ENCODE measurements at regions not wholly inside any gene's neighbourhood (a gene's known extent, or its start where the extent isn't known, plus 50 kb on each side); places are given as distances from the start of the nearest gene placed in this dataset.

DNA sequence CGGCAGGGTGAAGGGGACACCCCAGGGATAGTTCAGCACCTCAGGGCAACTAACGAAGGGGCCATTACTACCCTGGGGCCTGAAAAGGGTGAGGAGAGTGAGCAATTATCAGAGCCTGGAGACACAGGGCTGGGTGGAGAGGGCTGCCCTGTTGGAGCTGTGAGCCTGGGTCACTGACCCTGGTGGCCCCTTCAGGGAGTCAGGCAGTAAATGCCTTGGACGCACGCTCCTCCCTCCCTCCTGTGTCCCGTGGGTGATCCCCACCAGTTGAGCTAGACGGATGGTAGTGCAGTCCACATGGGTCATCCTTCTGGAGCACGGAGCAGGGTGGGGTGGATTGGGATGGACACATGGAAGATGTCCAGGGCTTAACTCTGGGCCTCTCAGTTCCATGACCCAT, 305.3 kb downstream of the PTPRU start:
- 56 to 80% methylated on average over 1 of the region's 7 CpGs for WGBS, 2 donors (ENCODE audit: low coverage in 1 of 2)
- no peak overlapping the region for H3K4me3 ChIP-seq

DNA sequence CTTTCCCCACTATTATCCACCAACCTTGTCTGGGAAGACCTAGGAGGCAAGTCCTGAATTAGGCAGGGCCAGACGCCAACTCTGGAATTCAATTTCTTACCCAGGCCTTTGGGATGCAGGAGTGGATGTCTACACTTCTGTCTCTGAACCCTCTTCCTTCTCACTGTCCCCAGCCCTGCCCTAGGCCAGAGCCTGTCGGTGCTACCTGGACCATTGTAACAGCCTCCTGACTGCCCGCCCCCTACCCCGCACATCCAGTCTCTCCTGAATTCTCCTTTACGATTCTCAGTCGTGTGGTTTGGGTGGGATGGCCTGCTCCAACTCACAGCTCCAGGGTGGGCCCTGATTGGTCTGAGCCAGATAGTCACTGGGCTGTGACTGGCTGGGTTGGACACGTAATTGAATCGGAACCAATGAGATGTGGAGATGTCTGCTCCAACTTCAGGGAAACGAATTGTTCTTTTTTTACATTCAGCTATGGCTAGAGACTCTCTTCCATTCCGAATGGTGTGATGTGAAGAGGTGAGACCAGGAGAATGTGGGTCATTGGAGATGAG, 304.6 kb downstream of the PTPRU start:
- no peak overlapping the region for H3K27ac ChIP-seq
- no peaks in the 10 kb centered on the region for H3K36me3 ChIP-seq
- TF ChIP-seq, protein P1, sequence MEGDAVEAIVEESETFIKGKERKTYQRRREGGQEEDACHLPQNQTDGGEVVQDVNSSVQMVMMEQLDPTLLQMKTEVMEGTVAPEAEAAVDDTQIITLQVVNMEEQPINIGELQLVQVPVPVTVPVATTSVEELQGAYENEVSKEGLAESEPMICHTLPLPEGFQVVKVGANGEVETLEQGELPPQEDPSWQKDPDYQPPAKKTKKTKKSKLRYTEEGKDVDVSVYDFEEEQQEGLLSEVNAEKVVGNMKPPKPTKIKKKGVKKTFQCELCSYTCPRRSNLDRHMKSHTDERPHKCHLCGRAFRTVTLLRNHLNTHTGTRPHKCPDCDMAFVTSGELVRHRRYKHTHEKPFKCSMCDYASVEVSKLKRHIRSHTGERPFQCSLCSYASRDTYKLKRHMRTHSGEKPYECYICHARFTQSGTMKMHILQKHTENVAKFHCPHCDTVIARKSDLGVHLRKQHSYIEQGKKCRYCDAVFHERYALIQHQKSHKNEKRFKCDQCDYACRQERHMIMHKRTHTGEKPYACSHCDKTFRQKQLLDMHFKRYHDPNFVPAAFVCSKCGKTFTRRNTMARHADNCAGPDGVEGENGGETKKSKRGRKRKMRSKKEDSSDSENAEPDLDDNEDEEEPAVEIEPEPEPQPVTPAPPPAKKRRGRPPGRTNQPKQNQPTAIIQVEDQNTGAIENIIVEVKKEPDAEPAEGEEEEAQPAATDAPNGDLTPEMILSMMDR (IDR thresholded peaks at IDR 0.05), result no peak
- TF ChIP-seq POLR2A (IDR thresholded peaks at IDR 0.05) (no peak), POLR2AphosphoS5 (IDR thresholded peaks at IDR 0.05) (no peak), EP300 (IDR thresholded peaks at IDR 0.05) (no peak)
- no peaks in the 10 kb centered on the region for H3K4me1 ChIP-seq
- H3K4me3 ChIP-seq, result no peak overlapping the region
- peaks cover 24% of the 10 kb centered on the region for H3K27me3 ChIP-seq
- no peaks in the 10 kb centered on the region for H3K9me3 ChIP-seq
- WGBS, 2 donors (ENCODE audit: low coverage in 1 of 2), result 75 to 100% methylated on average over 1 to 2 of the region's 10 CpGs
- ATAC-seq, result no peak

More for the DNA sequence above, 305.3 kb downstream of the PTPRU start:
- H3K36me3 ChIP-seq, result no peaks in the 10 kb centered on the region
- H3K27ac ChIP-seq, result no peak overlapping the region
- H3K4me1 ChIP-seq, result no peaks in the 10 kb centered on the region
- ATAC-seq, result no peak
- TF ChIP-seq, protein P1 (IDR thresholded peaks at IDR 0.05), result no peak
- TF ChIP-seq EP300 (IDR thresholded peaks at IDR 0.05), result no peak
- no peak for TF ChIP-seq POLR2AphosphoS5 (IDR thresholded peaks at IDR 0.05)
- TF ChIP-seq POLR2A (IDR thresholded peaks at IDR 0.05), result no peak
- no peaks in the 10 kb centered on the region for H3K9me3 ChIP-seq
- H3K27me3 ChIP-seq, result peaks cover 24% of the 10 kb centered on the region

DNA sequence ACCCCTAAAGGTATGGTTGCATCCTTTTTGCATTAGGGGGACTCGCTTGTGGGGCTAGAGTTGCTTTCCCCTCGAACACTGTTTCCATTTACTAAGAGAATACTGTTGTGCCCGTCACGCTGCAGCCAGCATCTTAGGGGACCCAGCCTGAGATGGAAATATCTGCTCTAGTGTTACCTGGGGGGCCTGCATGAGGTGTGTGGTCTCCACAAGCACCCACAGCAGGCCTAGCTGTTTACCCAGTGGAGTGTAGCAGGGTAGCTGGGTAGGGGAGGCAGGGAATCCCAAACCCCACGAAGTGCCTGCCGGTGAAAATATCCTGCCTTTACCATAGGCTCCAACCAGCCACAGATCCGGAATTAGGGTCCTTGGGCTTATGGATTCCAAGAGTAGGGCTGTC, 303.6 kb downstream of the PTPRU start:
- no peaks in the 10 kb centered on the region for H3K36me3 ChIP-seq

DNA sequence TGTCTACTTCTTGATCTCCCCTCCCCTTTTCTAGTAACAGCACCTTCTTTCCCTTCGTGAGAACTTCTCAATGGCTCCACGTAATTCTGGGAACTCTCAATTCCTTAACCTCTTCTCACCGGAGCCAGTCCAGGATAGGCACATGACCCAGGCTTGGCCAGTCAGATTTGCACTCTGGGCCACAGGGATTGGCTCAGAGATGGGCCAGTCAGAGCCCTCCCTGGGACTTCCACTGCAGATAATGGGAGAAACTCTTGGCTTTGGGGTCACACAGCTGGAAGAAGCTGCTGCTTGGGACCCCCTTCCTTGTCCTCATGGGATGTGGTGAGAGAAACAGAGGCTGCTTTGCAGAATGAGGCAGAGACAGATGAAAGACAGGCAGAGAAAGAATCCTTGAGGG, 302.3 kb downstream of the PTPRU start:
- TF ChIP-seq, protein P1 (IDR thresholded peaks at IDR 0.05), result no peak
- H3K9me3 ChIP-seq, result peaks cover 0 to 15% (median 0%) of the 10 kb centered on the region in 3 donors
- ATAC-seq, result no peak
- no peaks in the 10 kb centered on the region for H3K4me1 ChIP-seq
- peaks cover 27% of the 10 kb centered on the region for H3K27me3 ChIP-seq
- H3K4me3 ChIP-seq, result no peak overlapping the region
- H3K27ac ChIP-seq, result no peak overlapping the region
- no peaks in the 10 kb centered on the region for H3K36me3 ChIP-seq
- WGBS, 2 donors (ENCODE audit: low coverage in 1 of 2), result 29 to 71% methylated on average over 2 to 3 of the region's 3 CpGs

More for the DNA sequence above, 303.6 kb downstream of the PTPRU start:
- Histone ChIP-seq H3K9me3 (peaks cover 0 to 3% (median 0%) of the 10 kb centered on the region in 3 donors), H3K27ac (no peak overlapping the region), H3K27me3 (peaks cover 24% of the 10 kb centered on the region), H3K4me1 (no peaks in the 10 kb centered on the region), H3K4me3 (no peak overlapping the region)
- no peak for ATAC-seq
- no peak for TF ChIP-seq POLR2A (IDR thresholded peaks at IDR 0.05)
- TF ChIP-seq, protein P1 (IDR thresholded peaks at IDR 0.05), result no peak
- no peak for TF ChIP-seq EP300 (IDR thresholded peaks at IDR 0.05)
- TF ChIP-seq POLR2AphosphoS5 (IDR thresholded peaks at IDR 0.05), result no peak
- WGBS, 2 donors (ENCODE audit: low coverage in 1 of 2), result 87% methylated on average over 6 of the region's 7 CpGs; no CpG with 5 or more reads in 1 of the 2 donors

DNA sequence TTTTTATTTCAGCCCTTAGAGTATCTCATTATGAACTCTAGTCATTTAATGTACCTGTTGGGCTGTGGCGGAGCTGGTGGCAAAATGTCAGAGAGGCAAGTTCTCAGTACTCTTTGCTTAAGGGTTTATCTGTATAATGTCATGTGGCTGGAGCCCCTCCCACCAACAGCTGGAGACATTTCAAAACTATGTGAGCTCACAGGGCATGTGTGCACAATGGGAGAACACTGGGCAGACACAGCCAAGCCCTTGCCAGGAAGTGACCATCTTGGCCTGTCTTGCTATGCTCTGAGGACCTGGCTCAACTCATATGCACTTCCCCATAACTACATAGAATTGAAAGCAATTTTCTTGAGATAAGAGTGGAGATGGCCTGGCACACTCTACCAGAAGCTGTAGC, 296.4 kb downstream of the PTPRU start:
- peaks cover 32% of the 10 kb centered on the region for H3K27me3 ChIP-seq
- WGBS, 2 donors (ENCODE audit: low coverage in 1 of 2), result 71% methylated on average over 1 of the region's 1 CpG; no CpG with 5 or more reads in 1 of the 2 donors
- no peak overlapping the region for H3K27ac ChIP-seq
- no peak for TF ChIP-seq POLR2AphosphoS5 (IDR thresholded peaks at IDR 0.05)
- TF ChIP-seq POLR2A (IDR thresholded peaks at IDR 0.05), result no peak
- TF ChIP-seq, protein P1 (IDR thresholded peaks at IDR 0.05), result no peak
- no peak for TF ChIP-seq EP300 (IDR thresholded peaks at IDR 0.05)
- H3K4me1 ChIP-seq, result no peaks in the 10 kb centered on the region
- H3K4me3 ChIP-seq, result no peak overlapping the region
- ATAC-seq, result no peak
- H3K36me3 ChIP-seq, result no peaks in the 10 kb centered on the region
- H3K9me3 ChIP-seq, result peaks cover 0 to 47% (median 0%) of the 10 kb centered on the region in 3 donors
